AG04450 (cell line): ENCODE measurements at regions not wholly inside any gene's neighbourhood (a gene's known extent, or its start where the extent isn't known, plus 50 kb on each side); places are given as distances from the start of the nearest gene placed in this dataset.

ENCODE experiments used
- CTCF ChIA-PET: fragments of 300-600, 350-600 bp; formaldehyde crosslinking; extraction: SDS; loops from one replicate; lab custom pipeline; 2022; ENCODE audit warnings: antibody characterized with exemption, inconsistent platforms; lab: Charles Lee
- POLR2A ChIA-PET: fragments of 350-600 bp; formaldehyde crosslinking; extraction: SDS; loops from one replicate; lab custom pipeline; 2021; ENCODE audit warnings: antibody characterized with exemption, inconsistent platforms; lab: Yijun Ruan, JAX
- DNase-seq: peaks from one replicate; pipeline ENCODE4 v3.0.0-alpha.2; 2011; ENCODE audit warnings: low read depth, low spot score
- H3K27ac ChIP-seq: one replicate; pipeline ENCODE4 v1.5.1; 2012; ENCODE audit warnings: low read depth, low read length, control low read depth
- H3K27me3 ChIP-seq: one replicate; pipeline ENCODE4 v1.6.0; 2012; ENCODE audit warnings: low read length; ENCODE audit not compliant: control insufficient read depth, insufficient read depth
- H3K4me3 ChIP-seq: 2 replicates; pipeline ENCODE4 v1.5.1; 2011; ENCODE audit warnings: mild to moderate bottlenecking, low read depth, low read length, control low read depth
- H3K9me3 ChIP-seq: 2 replicates; pipeline ENCODE4 v1.5.1; 2012; ENCODE audit warnings: low read length; ENCODE audit not compliant: control insufficient read depth, insufficient read depth
- CTCF ChIP-seq: IDR thresholded peaks from 2 replicates; pipeline ENCODE4 v1.5.1; 2011; ENCODE audit warnings: low read depth, low read length, control low read depth, inconsistent platforms

DNA sequence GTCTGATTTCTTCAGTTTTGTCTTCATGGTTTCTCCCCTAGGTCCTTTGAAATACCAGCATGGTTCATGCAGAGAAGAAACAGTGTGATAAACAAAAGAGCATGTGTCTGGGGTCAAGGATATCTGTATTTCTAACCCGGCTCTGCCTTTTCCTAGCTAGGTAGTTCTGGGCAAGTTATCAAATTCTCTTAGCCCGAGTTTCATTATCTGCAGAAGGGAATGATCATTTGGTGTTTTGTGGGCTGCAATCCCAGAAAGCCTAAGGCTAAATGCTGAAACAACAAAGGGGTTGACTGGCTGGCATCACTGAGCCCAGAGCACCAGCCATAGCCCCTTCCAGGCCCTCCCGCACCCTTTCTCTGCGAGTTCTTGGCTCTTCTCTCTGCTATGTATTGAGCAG, 51.7 kb upstream of the DAPL1 start:
- H3K27ac ChIP-seq = no peak overlapping the region
- ChIA-PET POLR2A (no interaction called here), CTCF (interaction anchor here (0.8 to 5.6 kb wide), 4 partner anchors 10 to 720 kb away, joined by 3 to 92 read pairs (median 6); no protein-coding TSS in a partner anchor)
- H3K27me3 ChIP-seq = peaks cover 22% of the 10 kb centered on the region
- no peak for DNase-seq
- H3K9me3 ChIP-seq = no peaks in the 10 kb centered on the region
- no peak for TF ChIP-seq CTCF
- H3K4me3 ChIP-seq = no peak overlapping the region

DNA sequence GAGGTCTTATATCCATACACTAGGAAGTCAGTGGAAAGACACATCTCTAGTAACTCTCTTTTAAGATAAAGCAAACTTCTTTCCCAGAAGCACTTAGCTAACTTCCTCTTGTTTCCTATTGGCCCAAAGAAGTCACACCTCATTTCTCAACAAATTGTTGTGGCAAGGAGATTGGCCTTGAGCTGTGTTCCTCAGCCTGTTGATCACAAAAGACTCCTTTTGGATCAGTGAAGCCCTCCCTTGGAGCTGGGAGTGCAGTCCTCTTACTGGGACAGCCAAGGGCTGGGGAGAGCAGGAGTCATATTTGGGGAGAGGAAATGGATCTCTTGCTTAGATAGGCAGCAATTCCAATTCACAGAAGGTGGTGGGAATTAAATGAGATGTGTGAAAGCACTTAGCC, 51.2 kb upstream of the DAPL1 start:
- POLR2A ChIA-PET = no interaction called here
- peaks cover 23% of the 10 kb centered on the region for H3K27me3 ChIP-seq
- DNase-seq = no peak
- no peak overlapping the region for H3K4me3 ChIP-seq
- H3K9me3 ChIP-seq = no peaks in the 10 kb centered on the region
- CTCF ChIA-PET = interaction anchor here (1.0 to 5.6 kb wide), 3 partner anchors 10 to 720 kb away, joined by 6 to 92 read pairs (median 6); no protein-coding TSS in a partner anchor
- H3K27ac ChIP-seq = no peak overlapping the region
- no peak for TF ChIP-seq CTCF

DNA sequence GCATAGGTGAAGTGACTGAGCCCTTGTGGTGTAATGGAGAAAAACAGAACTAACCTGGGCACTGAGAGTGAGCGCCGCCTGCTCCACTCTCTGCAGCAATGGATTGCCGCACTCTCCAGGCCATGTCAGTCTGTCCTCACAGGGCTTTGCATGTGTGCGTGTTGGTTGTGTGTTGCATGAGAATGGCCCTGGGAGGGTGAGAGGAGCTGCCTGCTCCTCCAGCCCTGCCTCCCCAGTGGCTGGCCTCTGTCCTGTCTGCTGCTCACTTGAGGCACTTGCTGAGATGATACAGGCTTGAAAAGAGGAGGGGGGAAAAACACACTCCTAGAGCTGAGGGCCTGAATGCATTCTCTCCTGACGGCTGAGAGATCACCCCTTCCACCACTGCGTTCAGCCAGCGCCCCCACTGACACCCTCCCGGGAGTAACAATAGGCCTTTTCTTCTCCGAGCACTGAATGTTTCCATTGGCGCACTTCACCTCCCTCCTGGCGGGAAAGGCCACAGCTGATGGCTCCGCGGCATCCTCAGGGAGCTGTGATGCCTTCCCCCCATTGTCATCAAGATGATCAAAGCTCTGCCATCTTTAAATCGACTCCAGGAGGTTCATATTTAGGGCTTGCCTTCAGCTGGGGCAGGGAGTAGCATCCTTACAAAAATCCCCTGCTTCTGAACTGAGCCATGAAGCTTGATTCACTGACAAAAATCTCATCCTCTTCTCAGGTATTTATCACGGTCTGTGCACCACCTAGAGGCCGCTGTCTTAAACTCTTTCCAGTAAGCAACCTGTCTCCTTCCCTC, 49.9 kb upstream of the DAPL1 start:
- peak; percentile 70 for TF ChIP-seq CTCF
- DNase-seq = peak; percentile 39
- Histone ChIP-seq H3K9me3 (no peaks in the 10 kb centered on the region), H3K27me3 (peaks cover 23% of the 10 kb centered on the region), H3K27ac (peak overlapping the region; percentile 11), H3K4me3 (no peak overlapping the region)
- ChIA-PET CTCF (interaction anchor here (0.6 to 5.6 kb wide), 23 partner anchors 8 to 722 kb away, joined by 3 to 92 read pairs (median 3); partner anchors contain the start of genes CCDC148 and PKP4), POLR2A (interaction anchor here (0.9 kb wide), 1 partner anchor 287 kb away, joined by 5 read pairs; no protein-coding TSS in a partner anchor)
